CD4-positive, alpha-beta T cell treated with Interferon gamma for 1 hour (primary cell): ENCODE measurements at regions not wholly inside any gene's neighbourhood (a gene's known extent, or its start where the extent isn't known, plus 50 kb on each side); places are given as distances from the start of the nearest gene placed in this dataset.
"Not testable (repeated sequence)": the region's sequence is repeated elsewhere in the genome, so short reads cannot be mapped to it uniquely, and the experiment has no call there.

Source experiments
- DNase-seq: peaks from one replicate; pipeline ENCODE4 v3.0.0-alpha.2; 2020

DNA sequence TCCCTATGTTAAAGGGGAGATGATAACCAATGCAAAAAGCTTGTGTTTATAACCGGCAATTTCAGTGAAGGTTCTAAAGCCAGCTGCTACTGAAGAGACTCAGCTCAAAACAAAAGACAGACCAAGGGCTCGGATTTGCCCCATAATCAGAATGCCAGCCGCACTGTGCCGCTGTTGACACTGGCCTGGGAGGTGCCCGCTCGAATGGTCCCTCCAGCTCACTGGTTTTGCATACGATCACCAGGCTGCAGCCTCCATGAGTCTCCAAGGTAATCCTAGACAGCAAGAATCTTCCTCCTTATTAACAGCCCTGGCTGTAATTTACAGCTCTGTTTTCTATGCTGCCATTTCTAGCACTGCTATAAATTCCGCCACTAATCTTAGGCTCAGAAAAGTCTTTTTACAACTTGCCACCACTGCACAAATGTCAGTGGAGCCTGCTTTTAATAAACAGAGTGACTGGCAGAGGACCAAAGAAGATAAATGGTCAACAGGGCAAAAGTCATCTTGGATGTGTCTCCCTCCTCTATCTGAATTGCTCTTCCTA lies 155.7 kb upstream of the SH3BP4 start:
- no peak for DNase-seq

DNA sequence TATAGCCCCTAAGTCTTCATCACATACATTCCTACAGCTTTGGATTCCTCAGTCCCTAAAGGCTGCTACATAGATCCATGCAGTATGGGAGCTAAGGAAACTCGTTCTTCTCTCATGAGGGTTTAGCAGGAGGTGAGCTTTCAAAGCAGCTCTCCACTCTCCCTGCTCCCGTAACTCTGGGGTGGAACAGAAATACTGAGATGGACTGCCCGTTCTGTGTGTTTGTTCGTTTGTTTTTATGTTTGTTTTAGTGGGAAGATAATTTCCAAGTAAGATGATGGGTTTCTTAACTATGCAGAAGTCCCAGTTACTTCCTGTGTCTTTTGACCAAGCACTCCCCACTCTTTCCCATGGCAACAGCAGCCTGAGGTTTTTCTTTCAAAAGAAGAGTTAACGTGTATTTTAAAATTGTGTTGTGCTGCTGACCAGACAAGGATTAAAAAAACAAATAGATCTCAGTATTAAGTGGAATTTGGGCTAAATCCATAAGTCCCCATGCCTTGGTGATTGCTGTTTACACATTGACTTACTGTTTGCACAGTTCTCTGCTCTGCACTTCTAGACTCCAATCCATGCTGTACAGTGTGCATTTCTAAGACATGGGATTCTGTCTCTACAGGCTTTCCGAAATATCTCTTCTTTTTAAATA lies 156.4 kb upstream of the SH3BP4 start:
- no peak for DNase-seq

DNA sequence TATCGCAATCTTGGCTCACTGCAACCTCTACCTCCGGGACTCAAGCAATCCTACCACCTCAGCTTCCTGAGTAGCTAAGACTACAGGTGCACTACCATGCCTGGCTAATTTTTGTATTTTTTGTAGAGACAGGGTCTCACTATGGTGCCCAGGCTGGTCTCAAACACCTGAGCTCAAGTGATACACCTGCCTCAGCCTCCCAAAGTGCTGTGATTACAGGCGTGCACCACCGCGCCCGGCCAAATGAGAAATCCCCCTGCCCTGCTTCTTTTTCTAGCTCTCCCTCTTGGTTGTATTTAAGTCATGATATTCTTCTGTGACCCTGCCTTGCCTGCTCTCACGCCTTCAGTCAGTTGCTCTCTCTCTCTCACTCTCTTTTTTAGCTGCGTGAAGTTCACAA lies 157.0 kb upstream of the SH3BP4 start:
- no peak for DNase-seq

DNA sequence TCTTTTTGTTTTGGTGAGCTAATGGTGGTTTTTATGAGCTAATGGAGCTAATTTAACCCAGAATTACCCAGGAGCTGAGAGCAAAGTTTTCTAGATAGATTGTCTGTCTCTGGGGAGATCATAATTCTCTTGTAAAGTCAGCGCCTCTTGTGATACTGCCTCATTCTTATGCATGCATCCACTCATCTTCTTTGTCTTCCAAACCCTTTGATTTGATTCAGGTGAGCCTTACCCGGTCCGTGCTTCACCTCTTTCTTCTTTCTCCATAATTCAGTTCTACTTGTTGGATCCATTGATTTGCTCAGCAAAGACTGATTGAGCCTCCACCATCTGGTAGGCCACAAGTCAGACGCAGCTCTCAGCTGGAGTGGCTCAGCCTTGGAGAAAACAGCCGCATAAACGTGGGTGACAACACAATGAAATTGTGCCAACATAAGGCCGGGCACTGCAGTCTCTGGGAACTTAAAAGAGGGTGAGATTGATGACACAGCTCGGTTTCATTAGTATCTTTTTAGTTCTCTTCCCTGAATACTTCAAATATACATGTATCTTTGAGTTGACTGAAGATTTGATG lies 158.5 kb upstream of the SH3BP4 start:
- DNase-seq, result no peak

DNA sequence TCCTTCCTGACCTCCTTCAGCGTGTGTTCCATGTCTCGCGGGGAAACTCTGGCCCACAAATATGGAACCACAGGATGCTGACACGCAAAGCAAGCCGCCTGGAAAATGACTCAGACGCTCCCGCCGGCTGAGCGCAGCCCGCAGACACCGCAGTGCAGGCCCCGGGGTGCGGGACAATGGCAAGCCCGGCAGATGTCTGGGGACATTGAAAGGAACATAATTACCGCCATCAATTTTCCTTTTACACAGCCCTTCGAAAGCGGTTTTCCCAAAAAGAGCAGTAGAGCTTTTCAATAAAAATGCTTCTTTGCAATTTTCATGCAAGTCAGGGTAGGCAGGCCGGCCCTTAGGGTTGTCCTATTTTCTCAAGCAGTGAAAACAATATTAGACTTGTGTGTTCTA lies 159.2 kb upstream of the SH3BP4 start:
- DNase-seq, result no peak

DNA sequence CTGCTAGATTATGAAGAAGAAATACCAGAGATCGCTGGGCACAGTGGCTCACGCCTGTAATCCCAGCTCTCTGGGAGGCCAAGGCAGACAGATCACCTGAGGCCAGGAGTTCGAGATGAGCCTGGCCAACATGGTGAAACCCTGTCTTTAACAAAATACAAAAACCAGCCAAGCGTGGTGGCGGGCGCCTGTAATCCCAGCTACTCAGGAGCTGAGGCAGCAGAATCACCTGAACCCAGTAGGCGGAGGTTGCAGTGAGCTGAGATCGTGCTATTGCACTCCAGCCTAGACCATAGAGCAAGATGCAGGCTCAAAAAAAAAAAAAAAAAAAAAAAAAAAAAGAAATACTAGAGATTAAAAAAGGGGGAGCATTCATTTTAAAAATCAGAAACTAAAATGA lies 159.7 kb upstream of the SH3BP4 start:
- DNase-seq, result not testable (repeated sequence)

DNA sequence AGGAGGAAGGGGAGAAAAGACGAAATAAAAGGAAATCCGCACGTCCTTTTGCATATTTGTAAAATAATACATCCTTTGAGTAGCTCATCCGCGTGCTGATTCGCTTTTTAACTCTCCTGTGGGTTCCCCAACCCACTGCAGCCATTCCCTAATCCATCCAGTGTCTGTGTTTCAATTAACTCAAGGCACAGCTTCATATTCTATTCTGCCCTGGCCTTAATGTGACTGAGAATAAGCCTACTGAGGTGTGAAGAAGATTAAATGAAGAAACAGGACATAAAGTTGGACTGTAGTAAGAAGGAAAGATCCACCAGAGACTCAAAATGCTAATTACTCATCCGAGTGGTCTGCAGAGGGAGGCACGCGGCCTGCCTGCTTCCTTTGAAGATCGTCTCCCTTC lies 161.4 kb upstream of the SH3BP4 start:
- DNase-seq, result no peak

DNA sequence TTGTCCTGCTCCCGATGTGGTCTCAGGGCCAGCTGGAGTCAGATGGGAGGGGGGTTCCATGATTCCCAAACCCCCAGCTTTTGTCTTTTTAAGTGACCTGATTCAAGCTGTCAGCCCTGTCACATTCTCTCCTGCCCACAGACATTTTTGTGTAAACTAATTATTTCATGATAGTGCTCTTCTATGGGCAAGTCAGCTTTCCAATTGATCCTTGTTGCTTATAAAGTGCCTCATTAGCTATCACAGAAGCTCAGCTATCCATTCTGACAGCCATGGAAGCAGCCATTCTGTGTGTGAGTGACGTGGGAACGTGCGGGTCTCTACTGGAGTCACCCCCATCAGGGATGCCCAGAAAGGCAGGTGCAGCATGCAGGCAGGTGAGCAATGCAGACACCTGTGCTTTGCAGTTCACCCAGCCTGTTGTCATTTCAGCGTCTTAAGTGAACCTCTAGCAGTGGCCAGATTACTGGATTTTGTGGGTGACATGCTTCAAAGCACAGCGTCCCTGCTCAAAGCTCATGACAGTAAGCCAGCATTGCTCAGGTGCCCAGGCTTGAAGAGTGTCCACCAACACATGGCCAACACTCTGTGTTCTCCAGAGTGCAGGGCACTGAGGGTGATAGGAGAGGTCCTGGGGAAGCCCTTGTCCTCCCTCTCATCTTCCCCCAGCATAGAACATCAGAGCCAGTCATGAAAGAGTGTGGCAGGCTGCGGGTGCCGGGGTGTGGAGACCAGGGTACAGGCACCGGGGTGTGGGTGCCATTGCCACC lies 162.1 kb upstream of the SH3BP4 start:
- DNase-seq, result no peak

DNA sequence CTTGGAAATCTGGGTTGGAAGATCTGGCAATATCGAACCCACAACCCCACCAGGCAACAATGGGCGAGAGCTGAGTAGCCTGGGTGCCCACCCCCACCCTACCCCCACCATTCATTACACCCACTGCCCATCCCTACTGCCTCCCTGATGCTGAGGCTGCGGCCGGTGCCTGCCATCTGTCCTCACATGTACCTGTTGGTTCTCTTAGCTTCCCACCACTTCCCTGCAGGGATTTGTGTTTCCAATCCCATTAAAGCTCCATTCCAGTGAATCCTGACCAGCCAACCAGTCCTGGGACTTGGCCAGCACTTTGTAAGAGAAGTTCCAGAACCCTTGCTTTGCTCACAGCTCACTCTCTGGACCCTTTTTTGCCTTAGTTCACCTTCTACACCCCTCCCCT lies 163.0 kb upstream of the SH3BP4 start:
- no peak for DNase-seq

DNA sequence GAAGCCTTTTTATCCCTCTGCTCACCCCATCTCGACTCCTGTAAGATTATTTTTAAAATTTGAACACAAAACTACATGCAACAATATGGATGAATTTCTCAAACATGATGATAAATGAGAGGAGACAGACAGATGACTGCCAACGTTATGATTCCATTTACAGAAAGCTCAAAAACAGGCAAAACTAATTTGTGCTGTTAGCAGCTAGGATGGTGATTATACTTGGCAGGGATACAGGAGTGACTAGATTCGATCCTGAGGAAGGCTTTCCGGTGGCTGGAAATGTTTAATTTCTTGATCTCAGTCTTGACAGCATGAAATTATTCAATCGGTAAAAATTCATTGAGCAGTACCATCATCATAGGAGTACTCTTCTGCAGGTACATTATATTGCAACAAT lies 163.4 kb upstream of the SH3BP4 start:
- no peak for DNase-seq

DNA sequence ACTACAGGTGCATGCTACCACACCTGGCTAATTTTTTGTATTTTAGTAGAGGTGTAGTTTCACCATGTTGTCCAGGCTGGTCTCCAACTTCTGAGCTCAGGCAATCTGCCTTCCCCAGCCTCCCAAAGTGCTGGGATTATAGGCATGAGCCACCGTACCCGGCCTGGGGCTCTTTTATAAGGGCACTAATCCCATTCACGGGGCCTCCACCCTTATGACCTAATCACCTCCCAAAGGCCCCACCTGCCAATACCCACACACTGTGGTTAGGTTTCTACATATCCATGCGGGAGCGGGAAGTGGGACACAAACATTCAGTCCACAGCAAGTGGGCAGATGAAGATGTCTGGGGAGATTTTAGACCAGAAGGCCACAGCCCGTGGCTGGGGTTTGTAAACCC lies 164.7 kb upstream of the SH3BP4 start:
- no peak for DNase-seq

DNA sequence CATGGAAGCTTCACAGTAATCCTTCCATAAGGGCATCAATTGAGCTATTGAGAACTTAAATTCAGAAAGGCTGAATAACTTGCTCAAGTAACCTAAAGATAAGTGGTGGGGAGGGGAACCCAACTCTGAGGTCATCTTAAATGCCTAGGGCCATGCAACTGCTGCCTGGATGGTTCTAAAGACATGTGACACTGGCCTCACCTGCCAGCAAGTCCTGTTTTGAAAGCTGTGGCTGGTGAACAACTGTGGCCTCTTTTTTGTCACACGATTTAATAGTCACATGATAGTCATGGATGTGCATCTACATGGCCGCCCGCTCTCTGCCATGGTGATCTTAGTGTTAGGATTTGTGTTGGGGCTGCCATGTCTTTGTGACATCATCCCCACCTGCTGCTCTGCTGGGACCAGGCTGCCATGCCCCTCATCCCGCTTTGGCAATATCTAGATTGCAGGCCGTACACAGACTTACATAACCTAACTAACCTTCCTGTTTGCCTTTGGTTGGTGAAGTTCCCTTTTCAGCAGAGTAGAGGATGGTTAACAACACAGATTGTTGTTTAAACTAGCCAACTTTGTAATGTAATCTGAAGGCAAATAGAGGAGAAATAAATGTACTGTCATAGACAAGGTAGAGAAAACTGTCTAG lies 177.9 kb upstream of the SH3BP4 start:
- DNase-seq, result no peak

DNA sequence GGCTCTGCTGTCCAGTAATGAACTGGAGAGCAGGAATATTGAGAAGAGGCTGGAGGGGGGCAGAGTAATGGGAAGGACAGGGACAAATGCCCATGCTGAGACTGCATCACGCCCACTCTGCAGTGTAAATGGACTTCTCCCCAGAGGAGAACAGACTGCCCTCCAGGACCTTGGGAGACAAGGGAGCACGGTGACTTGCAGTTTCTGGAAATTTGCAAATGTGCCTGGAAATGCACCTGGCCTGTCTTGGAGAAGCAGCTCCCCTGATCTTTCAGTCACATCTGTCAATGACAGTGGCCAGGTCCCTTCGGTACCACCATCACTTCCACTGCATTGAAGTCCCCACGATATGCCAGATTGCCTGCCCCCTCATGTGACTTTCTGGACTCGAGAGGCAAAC lies 178.7 kb upstream of the SH3BP4 start:
- no peak for DNase-seq

DNA sequence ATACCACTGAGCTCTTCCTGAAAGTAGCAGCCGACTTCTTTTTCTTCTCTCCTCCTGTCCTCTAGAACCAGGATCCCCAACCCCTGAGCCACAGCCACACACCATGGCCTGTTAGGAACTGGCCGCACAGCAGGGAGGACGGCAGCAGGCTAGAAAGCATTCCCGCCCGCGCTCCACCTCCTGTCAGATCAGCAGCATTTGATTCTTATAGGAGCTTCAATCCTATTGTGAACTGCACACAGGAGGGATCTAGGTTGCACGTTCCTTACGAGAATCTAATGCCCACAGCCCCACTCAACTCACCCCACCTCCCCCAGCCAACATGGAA lies 179.1 kb upstream of the SH3BP4 start:
- no peak for DNase-seq

DNA sequence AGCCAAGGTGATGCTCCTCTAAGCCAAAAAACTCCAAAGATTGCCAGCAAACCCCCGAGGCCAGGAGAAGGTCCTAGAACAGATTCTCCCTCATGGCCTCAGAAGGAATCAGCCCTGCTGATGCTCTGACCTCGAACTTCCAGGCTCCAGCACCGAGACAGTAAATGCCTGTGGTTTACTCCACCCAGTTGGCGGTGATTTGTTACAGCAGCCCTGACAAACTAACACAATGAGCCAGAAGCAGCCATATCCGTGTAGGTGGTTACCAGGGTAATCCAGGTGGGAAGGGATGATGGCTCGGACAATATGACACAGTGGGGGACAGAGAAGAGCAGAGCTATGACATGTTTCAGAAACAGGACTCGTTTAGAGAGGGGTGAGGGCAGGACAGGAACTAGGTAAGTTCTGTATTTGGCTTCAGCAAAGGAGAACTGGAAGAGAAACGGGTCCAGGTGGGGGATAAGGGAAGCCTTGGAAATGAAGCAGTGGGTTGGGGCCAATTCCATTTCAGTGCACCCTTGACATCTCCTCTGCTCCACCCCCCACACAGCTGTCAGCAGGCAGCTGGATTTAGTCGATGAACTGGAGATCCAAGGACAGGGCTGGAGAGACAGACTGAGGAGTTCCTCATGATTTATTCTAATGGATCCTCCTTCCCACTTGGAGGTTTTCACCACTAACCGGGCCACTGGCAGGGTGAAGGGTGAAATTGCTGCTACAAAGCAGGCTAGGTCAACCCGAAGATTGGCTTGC lies 179.7 kb upstream of the SH3BP4 start:
- no peak for DNase-seq

DNA sequence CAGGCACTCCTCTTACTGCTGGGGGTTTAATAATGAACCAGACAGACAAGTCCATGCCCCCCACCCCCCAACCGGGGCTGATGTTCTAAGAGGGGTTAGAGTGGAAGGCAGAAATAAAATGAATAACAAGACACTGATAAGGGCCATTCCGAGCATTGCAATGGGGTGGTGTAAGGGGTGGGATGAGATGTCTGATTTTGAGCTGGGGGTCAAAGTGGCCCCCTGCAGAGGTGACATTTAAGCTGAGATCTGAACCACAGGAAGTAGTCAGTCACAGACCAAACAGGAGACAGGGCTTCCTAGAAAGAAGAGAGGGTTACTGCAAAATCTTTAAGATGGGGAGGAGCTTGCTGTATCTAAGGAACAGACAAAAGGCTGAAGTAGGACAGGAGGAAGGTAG lies 180.6 kb upstream of the SH3BP4 start:
- no peak for DNase-seq

DNA sequence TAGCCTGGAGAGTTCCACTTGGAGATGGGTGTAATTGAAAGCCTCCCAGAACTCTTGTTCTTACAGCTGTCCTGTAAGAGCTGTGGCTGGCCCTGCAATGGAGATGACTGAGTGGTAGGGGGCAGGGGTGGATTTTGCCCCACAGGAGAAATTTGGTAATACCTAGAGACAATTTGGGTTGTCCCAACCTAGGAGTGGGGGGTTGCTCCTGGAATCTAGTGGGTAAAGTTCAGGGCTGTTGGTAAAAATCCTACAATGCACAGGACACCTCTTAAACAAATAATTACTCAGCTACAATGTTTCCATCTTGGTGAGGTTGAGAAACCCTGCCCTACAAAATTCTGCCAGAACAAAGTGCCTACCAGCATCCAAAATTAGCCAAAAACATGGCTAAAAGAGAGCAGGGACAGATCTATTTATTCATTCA lies 181.1 kb upstream of the SH3BP4 start:
- no peak for DNase-seq

DNA sequence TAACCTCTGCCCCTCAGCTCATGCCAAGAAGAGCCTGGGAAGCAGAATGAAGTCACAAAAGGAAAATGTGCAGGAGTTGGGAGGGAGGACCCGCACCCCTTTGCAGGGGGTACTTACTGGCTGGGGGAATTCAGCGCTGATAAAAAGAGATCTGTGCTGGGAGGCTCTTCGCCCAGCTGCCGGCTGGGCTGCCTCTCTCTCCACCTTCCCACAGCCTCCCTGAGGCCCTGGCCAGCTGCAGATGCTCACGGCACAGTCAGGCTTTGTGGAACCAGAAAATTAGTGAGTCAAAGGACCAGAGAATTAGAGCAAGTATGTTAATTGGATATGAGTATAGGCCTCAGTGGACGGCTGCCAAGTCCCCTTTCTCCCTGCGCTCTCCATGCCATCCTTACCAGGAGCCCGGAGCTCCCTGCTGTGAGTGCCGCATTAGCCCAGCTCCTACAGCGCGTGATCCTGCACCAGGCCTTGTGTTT lies 181.7 kb upstream of the SH3BP4 start:
- DNase-seq, result no peak

DNA sequence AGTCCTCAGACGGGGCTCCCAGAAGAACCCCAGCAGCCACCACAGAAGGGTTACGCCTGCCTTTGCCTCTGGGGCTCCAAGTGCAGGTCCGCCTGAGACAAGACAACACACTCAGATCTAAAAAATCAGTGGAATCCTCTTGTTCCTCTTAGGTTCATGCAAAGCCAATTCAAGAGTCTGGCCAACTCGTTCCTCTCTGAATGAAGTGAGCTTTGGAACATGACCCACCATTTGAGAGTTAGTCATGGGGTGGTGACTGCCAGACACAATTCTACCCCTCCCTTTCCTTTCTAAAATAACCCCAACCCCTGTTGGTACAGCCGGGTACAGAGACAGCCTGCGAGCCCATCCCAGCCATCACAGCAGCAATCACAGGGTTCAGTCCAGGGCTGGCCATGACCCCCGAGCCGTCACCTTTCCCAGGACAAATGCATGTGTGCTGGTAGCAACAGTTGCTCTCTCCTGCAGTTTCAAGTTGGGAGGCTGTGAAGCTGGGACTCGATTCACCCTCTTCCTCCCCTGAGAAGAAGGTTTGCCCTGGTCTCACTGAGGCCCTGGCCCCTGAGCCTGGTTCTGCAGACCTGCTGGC lies 183.1 kb upstream of the SH3BP4 start:
- DNase-seq, result no peak

DNA sequence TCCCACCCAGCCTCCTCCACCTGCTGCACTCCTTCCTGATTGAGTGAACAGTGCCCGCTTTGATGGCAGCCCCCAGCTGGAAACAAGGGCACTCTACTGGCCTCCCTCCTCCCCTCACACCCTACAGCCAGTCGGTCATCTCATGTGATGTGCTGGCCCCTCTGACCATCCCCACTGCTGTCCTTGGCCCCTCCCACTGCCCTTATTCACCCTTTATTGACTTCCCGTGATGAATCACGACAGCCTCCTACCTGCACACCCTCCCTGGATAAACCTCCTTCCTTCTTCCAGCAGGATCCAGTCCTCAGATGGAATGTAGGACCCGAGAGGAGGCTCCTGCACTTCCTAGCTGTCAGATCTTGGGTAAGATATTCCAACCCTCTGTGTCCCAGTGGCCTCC lies 186.5 kb upstream of the SH3BP4 start:
- DNase-seq, result no peak

DNA sequence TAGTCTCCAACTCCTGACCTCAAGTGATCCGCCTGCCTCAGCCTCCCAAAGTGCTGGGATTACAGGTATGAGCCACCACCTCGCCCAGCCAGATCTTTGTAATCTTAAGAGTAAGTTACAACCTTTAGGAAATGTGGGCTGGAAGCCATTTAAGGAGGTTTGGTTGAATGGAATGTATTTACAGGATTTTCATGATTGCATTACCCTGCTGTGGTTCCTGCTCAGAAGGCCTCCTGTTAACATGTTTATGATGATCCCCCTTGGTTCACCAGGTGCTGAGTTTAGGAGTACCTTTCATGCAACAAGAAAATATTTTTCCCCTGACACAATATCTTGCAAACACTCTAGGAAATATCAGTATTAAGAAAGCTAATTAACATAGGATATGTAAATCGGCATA lies 187.4 kb upstream of the SH3BP4 start:
- DNase-seq, result no peak
